ENCODE measurements at regions not wholly inside any gene's neighbourhood (a gene's known extent, or its start where the extent isn't known, plus 50 kb on each side); places are given as distances from the start of the nearest gene placed in this dataset.
"Not testable (repeated sequence)": the region's sequence is repeated elsewhere in the genome, so short reads cannot be mapped to it uniquely, and the experiment has no call there.

GRCh38 chr3:15983693-15984092 is 185.9 kb upstream of the ANKRD28 start:
- DNase-seq, result no peak
- in situ Hi-C loops (cut with HindIII; ENCODE audit: low pct_ligation_motif_present, low sequenced_read_pairs), result no loop called here
- TF ChIP-seq CTCF (IDR thresholded peaks at IDR 0.05; ENCODE audit: low read depth, low read length, missing control alignments), result no peak
- Histone ChIP-seq H3K27ac (peak overlapping the region; percentile 79), H3K27me3 (replicated peaks) (no peaks in the 10 kb centered on the region), H3K36me3 (replicated peaks) (no peaks in the 10 kb centered on the region), H3K4me3 (ENCODE audit: low read depth, low read length) (no peak overlapping the region)

GRCh38 chr3:15989419-15989818 is 185.1 kb upstream of the GALNT15 start:
- in situ Hi-C loops (cut with HindIII; ENCODE audit: low pct_ligation_motif_present, low sequenced_read_pairs), result no loop called here
- DNase-seq, result no peak
- no peak overlapping the region for H3K27ac ChIP-seq
- peak; percentile 26 for TF ChIP-seq CTCF (IDR thresholded peaks at IDR 0.05; ENCODE audit: low read depth, low read length, missing control alignments)
- no peaks in the 10 kb centered on the region for H3K36me3 ChIP-seq (replicated peaks)
- no peaks in the 10 kb centered on the region for H3K27me3 ChIP-seq (replicated peaks)
- H3K4me3 ChIP-seq (ENCODE audit: low read depth, low read length), result no peak overlapping the region

- H3K4me3 ChIP-seq (ENCODE audit: low read depth, low read length); H3K36me3 ChIP-seq (replicated peaks); H3K27me3 ChIP-seq (replicated peaks); H3K27ac ChIP-seq; in situ Hi-C loops (cut with HindIII; ENCODE audit: low pct_ligation_motif_present, low sequenced_read_pairs): not testable (repeated sequence)
- peak; percentile 69 for DNase-seq
These were observed 180.8 kb upstream of the GALNT15 start for GRCh38 chr3:15993660-15994059.

- in situ Hi-C loops (cut with HindIII; ENCODE audit: low pct_ligation_motif_present, low sequenced_read_pairs); H3K27me3 ChIP-seq (replicated peaks); H3K36me3 ChIP-seq (replicated peaks); H3K27ac ChIP-seq; H3K4me3 ChIP-seq (ENCODE audit: low read depth, low read length); DNase-seq: not testable (repeated sequence)
These were observed 178.0 kb upstream of the GALNT15 start for GRCh38 chr3:15996496-15996895.

- Histone ChIP-seq H3K4me3 (ENCODE audit: low read depth, low read length) (no peak overlapping the region), H3K36me3 (replicated peaks) (no peaks in the 10 kb centered on the region), H3K27me3 (replicated peaks) (no peaks in the 10 kb centered on the region), H3K27ac (no peak overlapping the region)
- in situ Hi-C loops (cut with HindIII; ENCODE audit: low pct_ligation_motif_present, low sequenced_read_pairs), result no loop called here
- DNase-seq, result no peak
- no peak for TF ChIP-seq CTCF (IDR thresholded peaks at IDR 0.05; ENCODE audit: low read depth, low read length, missing control alignments)
These were observed 177.1 kb upstream of the GALNT15 start for GRCh38 chr3:15997274-15997943.

GRCh38 chr3:15998911-15999310 is 175.6 kb upstream of the GALNT15 start:
- no peak for DNase-seq

More at GRCh38 chr3:15998911-15999310, 175.6 kb upstream of the GALNT15 start:
- no peak overlapping the region for H3K27ac ChIP-seq
- no peak for TF ChIP-seq CTCF (IDR thresholded peaks at IDR 0.05; ENCODE audit: low read depth, low read length, missing control alignments)
- in situ Hi-C loops (cut with HindIII; ENCODE audit: low pct_ligation_motif_present, low sequenced_read_pairs), result no loop called here
- H3K4me3 ChIP-seq (ENCODE audit: low read depth, low read length), result no peak overlapping the region
- H3K36me3 ChIP-seq (replicated peaks), result no peaks in the 10 kb centered on the region
- no peaks in the 10 kb centered on the region for H3K27me3 ChIP-seq (replicated peaks)
